Mesendoderm (in vitro differentiated cells): ENCODE measurements at regions not wholly inside any gene's neighbourhood (a gene's known extent, or its start where the extent isn't known, plus 50 kb on each side); places are given as distances from the start of the nearest gene placed in this dataset.

Source experiments
- DNase-seq: peaks from one replicate; pipeline ENCODE4 v3.0.0; 2013
- H2AK5ac ChIP-seq: 2 replicates; pipeline ENCODE4 v1.6.1; 2013; ENCODE audit warnings: low read length, inconsistent platforms
- H2BK120ac ChIP-seq: 2 replicates; pipeline ENCODE4 v1.6.1; 2013; ENCODE audit warnings: low read depth, mild to moderate bottlenecking, low read length, moderate library complexity, mixed read lengths
- H2BK15ac ChIP-seq: replicated peaks from 2 replicates; pipeline ENCODE4 v1.6.1; 2013; ENCODE audit warnings: low read depth, mild to moderate bottlenecking, moderate library complexity
- H2BK5ac ChIP-seq: 2 replicates; pipeline ENCODE4 v1.6.1; 2013; ENCODE audit warnings: low read length, inconsistent platforms
- H3K18ac ChIP-seq: 2 replicates; pipeline ENCODE4 v1.6.1; 2013; ENCODE audit warnings: mild to moderate bottlenecking, low read length, mixed read lengths
- H3K23ac ChIP-seq: one replicate; pipeline ENCODE4 v1.6.1; 2013; ENCODE audit warnings: low read length
- H3K27ac ChIP-seq: 2 replicates; pipeline ENCODE4 v1.5.1; 2013; ENCODE audit warnings: low read depth, mild to moderate bottlenecking, inconsistent platforms, low read length, moderate library complexity
- H3K27me3 ChIP-seq: 2 replicates; pipeline ENCODE4 v1.6.1; 2013; ENCODE audit warnings: low read length, control low read depth, mild to moderate bottlenecking, inconsistent platforms; ENCODE audit not compliant: insufficient read depth, poor library complexity
- H3K36me3 ChIP-seq: 2 replicates; pipeline ENCODE4 v1.6.1; 2013; ENCODE audit warnings: low read length, inconsistent platforms; ENCODE audit not compliant: control insufficient read depth, insufficient read depth
- H3K4ac ChIP-seq: one replicate; pipeline ENCODE4 v1.6.1; 2013; ENCODE audit warnings: low read depth, mild to moderate bottlenecking, low read length, moderate library complexity
- H3K4me1 ChIP-seq: 2 replicates; pipeline ENCODE4 v1.6.1; 2013; ENCODE audit warnings: low read depth, low read length, inconsistent platforms; ENCODE audit not compliant: control insufficient read depth
- H3K4me2 ChIP-seq: 2 replicates; pipeline ENCODE4 v1.6.1; 2013; ENCODE audit warnings: low read length
- H3K4me3 ChIP-seq: 2 replicates; pipeline ENCODE4 v1.5.1; 2013; ENCODE audit warnings: mild to moderate bottlenecking, low read length
- H3K56ac ChIP-seq: one replicate; pipeline ENCODE4 v1.6.1; 2013; ENCODE audit warnings: low read length
- H3K79me1 ChIP-seq: 2 replicates; pipeline ENCODE4 v1.6.1; 2013; ENCODE audit warnings: low read length, inconsistent platforms
- H3K79me2 ChIP-seq: 2 replicates; pipeline ENCODE4 v1.6.1; 2013; ENCODE audit warnings: mild to moderate bottlenecking, low read length; ENCODE audit not compliant: control insufficient read depth, insufficient read depth
- H3K9ac ChIP-seq: 2 replicates; pipeline ENCODE4 v1.6.1; 2013; ENCODE audit warnings: low read length, inconsistent platforms
- H4K5ac ChIP-seq: one replicate; pipeline ENCODE4 v1.6.1; 2013; ENCODE audit warnings: low read length
- H4K8ac ChIP-seq: one replicate; pipeline ENCODE4 v1.6.1; 2013; ENCODE audit warnings: low read depth, mild to moderate bottlenecking, control low read depth, low read length, moderate library complexity
- WGBS: extraction: QIAGEN DNeasy Blood & Tissue Kit; methylation state at CpG from one replicate; pipeline ENCODE4 v1.1.7; 2013; ENCODE audit warnings: low lambda C conversion rate, missing lambda C conversion rate; ENCODE audit not compliant: insufficient coverage; ENCODE audit errors: extremely low coverage; 5-methylcytosine and 5-hydroxymethylcytosine counted together

- Histone ChIP-seq H3K27ac (no peak overlapping the region), H3K79me2 (no peaks in the 10 kb centered on the region)
These were observed 486.6 kb downstream of the AJAP1 start for GRCh38 chr1:5140962-5141361.

GRCh38 chr1:5140136-5140535 lies 485.7 kb downstream of the AJAP1 start:
- H2AK5ac ChIP-seq, result no peak overlapping the region
- H4K8ac ChIP-seq, result no peak overlapping the region
- no peak overlapping the region for H3K56ac ChIP-seq
- no peaks in the 10 kb centered on the region for H3K4me1 ChIP-seq
- no peak for DNase-seq
- H4K5ac ChIP-seq, result no peak overlapping the region
- no CpG with 5 or more reads among the region's 5 CpGs for WGBS
- H3K79me2 ChIP-seq, result no peaks in the 10 kb centered on the region
- H3K79me1 ChIP-seq, result no peaks in the 10 kb centered on the region
- H3K4ac ChIP-seq, result no peak overlapping the region
- H3K36me3 ChIP-seq, result no peaks in the 10 kb centered on the region
- no peak overlapping the region for H3K4me3 ChIP-seq
- no peak overlapping the region for H2BK120ac ChIP-seq
- no peak overlapping the region for H2BK15ac ChIP-seq
- H3K9ac ChIP-seq, result no peak overlapping the region
- H3K4me2 ChIP-seq, result no peak overlapping the region
- H3K18ac ChIP-seq, result no peak overlapping the region
- H3K27me3 ChIP-seq, result no peaks in the 10 kb centered on the region
- H3K23ac ChIP-seq, result no peak overlapping the region
- H3K27ac ChIP-seq, result no peak overlapping the region
- no peak overlapping the region for H2BK5ac ChIP-seq

More at GRCh38 chr1:5140962-5141361, 486.6 kb downstream of the AJAP1 start:
- Histone ChIP-seq H3K36me3 (no peaks in the 10 kb centered on the region), H4K8ac (no peak overlapping the region), H3K56ac (no peak overlapping the region), H3K4me2 (no peak overlapping the region), H2BK120ac (no peak overlapping the region), H3K18ac (no peak overlapping the region), H3K27me3 (no peaks in the 10 kb centered on the region), H4K5ac (no peak overlapping the region), H3K9ac (no peak overlapping the region), H3K79me1 (no peaks in the 10 kb centered on the region), H2BK15ac (no peak overlapping the region), H3K4ac (no peak overlapping the region), H3K23ac (no peak overlapping the region), H3K4me1 (no peaks in the 10 kb centered on the region), H2AK5ac (no peak overlapping the region), H3K4me3 (no peak overlapping the region), H2BK5ac (no peak overlapping the region)
- WGBS, result no CpG with 5 or more reads among the region's 1 CpG
- DNase-seq, result no peak

DNA sequence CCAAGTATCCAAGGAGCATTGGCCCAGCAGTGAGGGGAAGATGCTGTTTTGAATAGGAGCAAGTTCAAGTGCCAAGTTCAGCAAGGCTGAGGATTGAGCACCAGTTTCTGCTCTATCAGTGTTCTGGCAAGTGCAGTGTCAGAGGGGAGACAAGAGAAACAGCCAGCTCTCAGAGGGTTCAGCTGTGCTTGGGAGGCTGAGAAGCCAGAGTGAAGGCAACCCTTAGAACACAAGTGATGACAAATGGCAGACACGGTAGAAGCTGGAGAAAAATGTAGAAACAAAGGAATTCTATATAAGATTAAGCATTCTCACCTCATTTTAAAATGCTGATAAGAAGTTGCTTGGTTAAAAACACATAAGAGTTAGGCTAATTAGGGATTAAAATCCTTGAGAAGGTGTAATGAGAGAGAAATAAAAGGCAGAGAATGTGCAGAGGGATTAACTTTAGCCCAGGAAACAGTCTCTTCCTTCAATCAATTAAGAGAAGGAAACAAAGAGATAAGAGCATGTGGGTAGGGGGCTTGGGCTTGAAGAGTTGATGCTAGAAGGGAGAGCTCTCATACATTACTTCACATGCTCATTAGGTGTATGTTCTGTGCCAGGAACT lies 475.4 kb downstream of the AJAP1 start:
- H2BK15ac ChIP-seq, result no peak overlapping the region
- H3K79me2 ChIP-seq, result no peaks in the 10 kb centered on the region
- no peak overlapping the region for H3K4me2 ChIP-seq
- WGBS, result no CpG with 5 or more reads among the region's 1 CpG
- H3K27ac ChIP-seq, result no peak overlapping the region
- H3K4me3 ChIP-seq, result no peak overlapping the region
- no peak overlapping the region for H3K9ac ChIP-seq
- no peak overlapping the region for H2BK5ac ChIP-seq
- H2BK120ac ChIP-seq, result no peak overlapping the region
- no peak overlapping the region for H3K4ac ChIP-seq
- H3K27me3 ChIP-seq, result no peaks in the 10 kb centered on the region
- H4K8ac ChIP-seq, result no peak overlapping the region
- no peak overlapping the region for H2AK5ac ChIP-seq
- H3K18ac ChIP-seq, result no peak overlapping the region
- H3K4me1 ChIP-seq, result peaks cover 2% of the 10 kb centered on the region
- no peak overlapping the region for H3K23ac ChIP-seq
- H3K79me1 ChIP-seq, result no peaks in the 10 kb centered on the region
- peak; percentile 61 for DNase-seq
- no peaks in the 10 kb centered on the region for H3K36me3 ChIP-seq
- no peak overlapping the region for H3K56ac ChIP-seq
- no peak overlapping the region for H4K5ac ChIP-seq

DNA sequence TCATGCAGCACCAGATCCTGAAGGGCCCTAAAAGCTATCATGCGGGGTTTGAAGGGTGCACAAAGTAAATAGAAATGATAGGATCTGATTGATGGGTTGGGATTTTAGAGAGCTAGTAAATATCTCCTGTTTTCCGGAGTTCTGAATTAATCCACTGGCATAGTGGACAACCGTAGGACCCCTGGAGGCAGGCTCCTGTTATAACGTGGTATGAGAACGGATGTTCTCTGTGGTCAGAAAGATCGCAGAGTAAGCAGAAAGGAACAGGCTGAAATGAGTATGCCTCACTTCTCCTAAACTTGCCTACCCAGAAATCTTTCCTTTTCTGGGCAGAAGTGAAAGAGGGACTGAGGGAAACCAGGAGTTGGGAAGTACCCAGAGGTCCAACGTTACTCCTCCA lies 470.8 kb downstream of the AJAP1 start:
- Histone ChIP-seq H3K27ac (no peak overlapping the region), H2BK120ac (no peak overlapping the region), H2BK5ac (no peak overlapping the region), H3K23ac (no peak overlapping the region), H3K18ac (no peak overlapping the region), H3K4me2 (no peak overlapping the region), H3K4me3 (no peak overlapping the region), H2BK15ac (no peak overlapping the region), H3K36me3 (no peaks in the 10 kb centered on the region), H4K8ac (no peak overlapping the region), H3K9ac (no peak overlapping the region), H3K79me2 (no peaks in the 10 kb centered on the region), H3K4me1 (peaks cover 2% of the 10 kb centered on the region), H3K27me3 (no peaks in the 10 kb centered on the region), H4K5ac (no peak overlapping the region), H2AK5ac (no peak overlapping the region), H3K56ac (no peak overlapping the region), H3K4ac (no peak overlapping the region), H3K79me1 (no peaks in the 10 kb centered on the region)
- peak; percentile 8 for DNase-seq
- no CpG with 5 or more reads among the region's 7 CpGs for WGBS

DNA sequence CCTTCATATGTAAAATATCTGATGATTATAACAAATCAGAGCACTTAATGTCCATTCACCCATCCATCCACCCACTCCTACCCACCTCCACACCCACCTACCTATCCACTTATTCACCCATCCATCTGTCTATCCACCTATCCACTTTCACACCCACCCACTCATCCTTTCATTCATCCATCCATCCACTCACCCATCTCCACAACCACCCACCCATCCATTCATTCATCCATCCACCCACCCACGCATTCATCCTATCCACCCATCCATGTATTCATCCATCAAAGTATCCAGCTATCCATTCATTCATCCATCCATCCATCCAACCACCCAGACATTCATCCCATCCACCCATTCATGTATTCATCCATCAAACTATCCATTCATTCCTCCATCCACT lies 466.1 kb downstream of the AJAP1 start:
- WGBS, result no CpG with 5 or more reads among the region's 1 CpG

More for the DNA sequence above, 466.1 kb downstream of the AJAP1 start:
- Histone ChIP-seq H3K79me2 (no peaks in the 10 kb centered on the region), H3K27me3 (no peaks in the 10 kb centered on the region), H3K18ac (no peak overlapping the region), H3K4me3 (no peak overlapping the region), H3K4me1 (peaks cover 4% of the 10 kb centered on the region), H3K9ac (no peak overlapping the region), H3K36me3 (no peaks in the 10 kb centered on the region), H2BK120ac (no peak overlapping the region), H3K4ac (no peak overlapping the region), H4K8ac (no peak overlapping the region), H3K4me2 (no peak overlapping the region), H2BK5ac (no peak overlapping the region), H4K5ac (no peak overlapping the region), H2AK5ac (peak overlapping the region; percentile 77), H2BK15ac (no peak overlapping the region), H3K27ac (no peak overlapping the region), H3K56ac (no peak overlapping the region), H3K79me1 (no peaks in the 10 kb centered on the region), H3K23ac (no peak overlapping the region)
- no peak for DNase-seq
